Uterus (tissue), 2 donors: ENCODE measurements at regions not wholly inside any gene's neighbourhood (a gene's known extent, or its start where the extent isn't known, plus 50 kb on each side); places are given as distances from the start of the nearest gene placed in this dataset.

Experiments used
- POLR2A ChIP-seq, 2 donors: fragments of 450-650 bp; IDR thresholded peaks; one replicate each; pipeline ENCODE4 v1.6.1; 2016; ENCODE audit warnings: antibody characterized with exemption in 2 of 2, mild to moderate bottlenecking in 1 of 2, moderate library complexity in 1 of 2
- TF ChIP-seq, protein P1 (sequence below), 4 experiments: fragments of 200-600 bp in 2 of 4; fragments of 450-650 bp in 2 of 4; sonication (generic) in 2 of 4; IDR thresholded peaks; one replicate each; pipeline ENCODE4 v1.5.1; 2016 to 2019; ENCODE audit warnings: antibody characterized with exemption in 4 of 4, mild to moderate bottlenecking in 2 of 4, moderate library complexity in 1 of 4

DNA sequence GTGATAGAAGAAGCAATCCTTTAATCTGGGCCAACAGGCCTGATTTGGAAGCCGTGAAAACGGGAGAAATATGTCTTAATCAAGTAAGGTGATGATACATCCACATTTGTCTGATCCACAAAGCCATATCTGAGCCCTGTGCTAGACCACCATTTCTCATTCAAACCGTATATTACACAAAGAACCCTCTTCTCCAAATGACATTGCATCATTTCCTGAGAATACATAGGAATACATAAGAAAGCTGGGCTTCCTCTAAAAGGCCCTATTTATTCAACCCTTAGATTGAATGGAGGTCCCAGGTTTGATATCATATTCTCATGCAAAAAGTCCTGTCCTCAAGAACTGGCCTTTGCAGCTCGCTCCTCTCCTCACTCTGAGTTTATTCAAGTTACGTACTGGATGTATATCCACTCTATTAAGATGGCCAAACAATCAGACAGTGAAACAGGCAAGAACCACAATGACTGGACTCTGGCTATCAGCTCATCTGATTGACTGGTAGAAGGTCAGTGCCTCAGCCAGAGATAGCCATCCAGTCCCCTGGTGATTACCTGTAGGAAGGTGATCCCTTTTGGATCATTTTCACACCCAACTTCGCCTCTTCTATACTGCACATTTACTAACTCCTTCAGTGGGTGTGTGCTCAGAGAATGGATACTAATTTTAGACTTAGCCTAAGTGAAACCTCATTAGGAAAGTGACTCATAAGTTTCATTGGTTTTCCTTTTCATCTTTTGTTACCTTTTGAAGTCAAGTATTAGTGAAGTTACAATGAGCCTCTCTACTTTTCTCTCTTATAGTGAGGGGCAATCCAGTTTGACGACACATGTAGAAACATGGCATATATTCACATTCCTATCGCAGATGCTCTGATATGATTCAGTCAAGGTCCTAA is 167.6 kb upstream of the WWC1 start:
- TF ChIP-seq, protein P1, sequence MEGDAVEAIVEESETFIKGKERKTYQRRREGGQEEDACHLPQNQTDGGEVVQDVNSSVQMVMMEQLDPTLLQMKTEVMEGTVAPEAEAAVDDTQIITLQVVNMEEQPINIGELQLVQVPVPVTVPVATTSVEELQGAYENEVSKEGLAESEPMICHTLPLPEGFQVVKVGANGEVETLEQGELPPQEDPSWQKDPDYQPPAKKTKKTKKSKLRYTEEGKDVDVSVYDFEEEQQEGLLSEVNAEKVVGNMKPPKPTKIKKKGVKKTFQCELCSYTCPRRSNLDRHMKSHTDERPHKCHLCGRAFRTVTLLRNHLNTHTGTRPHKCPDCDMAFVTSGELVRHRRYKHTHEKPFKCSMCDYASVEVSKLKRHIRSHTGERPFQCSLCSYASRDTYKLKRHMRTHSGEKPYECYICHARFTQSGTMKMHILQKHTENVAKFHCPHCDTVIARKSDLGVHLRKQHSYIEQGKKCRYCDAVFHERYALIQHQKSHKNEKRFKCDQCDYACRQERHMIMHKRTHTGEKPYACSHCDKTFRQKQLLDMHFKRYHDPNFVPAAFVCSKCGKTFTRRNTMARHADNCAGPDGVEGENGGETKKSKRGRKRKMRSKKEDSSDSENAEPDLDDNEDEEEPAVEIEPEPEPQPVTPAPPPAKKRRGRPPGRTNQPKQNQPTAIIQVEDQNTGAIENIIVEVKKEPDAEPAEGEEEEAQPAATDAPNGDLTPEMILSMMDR (IDR thresholded peaks at IDR 0.05) = no peak
- TF ChIP-seq POLR2A (IDR thresholded peaks at IDR 0.05) = no peak
